HG03066 (cell line): ENCODE measurements at regions not wholly inside any gene's neighbourhood (a gene's known extent, or its start where the extent isn't known, plus 50 kb on each side); places are given as distances from the start of the nearest gene placed in this dataset.
"Not testable (repeated sequence)": the region's sequence is repeated elsewhere in the genome, so short reads cannot be mapped to it uniquely, and the experiment has no call there.

Experiments
- ATAC-seq: cut with Tn5 transposase; IDR thresholded peaks from one replicate; pipeline ENCODE4 v1.9.1; 2021; ENCODE audit warnings: low read depth; ENCODE audit not compliant: unreplicated experiment

GRCh38 chr2:145822892-145823534, 1303.1 kb upstream of the ZEB2 start:
- ATAC-seq = no peak

GRCh38 chr2:145820651-145821050, 1300.7 kb upstream of the ZEB2 start:
- no peak for ATAC-seq

DNA sequence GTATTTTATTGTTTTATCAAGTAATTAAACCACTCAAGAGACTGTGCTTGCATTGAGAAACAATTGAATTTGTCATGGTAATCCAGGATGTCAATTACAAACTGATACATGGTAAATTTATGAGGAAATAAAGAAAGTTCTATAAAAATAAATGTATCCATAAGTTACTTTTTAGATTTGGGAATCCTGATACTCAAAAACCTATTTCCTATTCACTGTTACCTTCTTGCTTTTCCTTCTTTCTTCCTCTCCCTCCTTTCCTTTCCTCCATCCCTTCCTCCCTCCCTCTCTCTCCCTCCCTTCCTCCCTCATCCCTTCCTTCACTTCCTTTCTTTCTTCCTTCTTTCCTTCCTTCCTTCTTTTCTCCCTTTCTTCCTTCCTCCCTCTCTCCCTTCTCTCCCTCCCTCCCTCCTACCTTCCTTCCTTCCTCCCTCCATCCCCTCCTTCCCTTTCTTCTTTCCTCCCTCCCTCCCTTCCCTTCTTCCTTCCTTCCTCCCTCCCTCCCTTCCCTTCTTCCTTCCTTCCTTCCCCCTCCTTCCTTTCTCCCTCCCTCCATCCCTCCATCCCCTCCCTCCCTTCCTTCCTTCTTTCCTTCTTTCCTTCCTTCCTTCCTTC, 1299.1 kb upstream of the ZEB2 start:
- ATAC-seq = no peak

GRCh38 chr2:145815933-145816332, 1296.0 kb upstream of the ZEB2 start:
- ATAC-seq = no peak

GRCh38 chr2:145813481-145813880, 1293.6 kb upstream of the ZEB2 start:
- no peak for ATAC-seq

GRCh38 chr2:145812165-145812554, 1292.2 kb upstream of the ZEB2 start:
- no peak for ATAC-seq

DNA sequence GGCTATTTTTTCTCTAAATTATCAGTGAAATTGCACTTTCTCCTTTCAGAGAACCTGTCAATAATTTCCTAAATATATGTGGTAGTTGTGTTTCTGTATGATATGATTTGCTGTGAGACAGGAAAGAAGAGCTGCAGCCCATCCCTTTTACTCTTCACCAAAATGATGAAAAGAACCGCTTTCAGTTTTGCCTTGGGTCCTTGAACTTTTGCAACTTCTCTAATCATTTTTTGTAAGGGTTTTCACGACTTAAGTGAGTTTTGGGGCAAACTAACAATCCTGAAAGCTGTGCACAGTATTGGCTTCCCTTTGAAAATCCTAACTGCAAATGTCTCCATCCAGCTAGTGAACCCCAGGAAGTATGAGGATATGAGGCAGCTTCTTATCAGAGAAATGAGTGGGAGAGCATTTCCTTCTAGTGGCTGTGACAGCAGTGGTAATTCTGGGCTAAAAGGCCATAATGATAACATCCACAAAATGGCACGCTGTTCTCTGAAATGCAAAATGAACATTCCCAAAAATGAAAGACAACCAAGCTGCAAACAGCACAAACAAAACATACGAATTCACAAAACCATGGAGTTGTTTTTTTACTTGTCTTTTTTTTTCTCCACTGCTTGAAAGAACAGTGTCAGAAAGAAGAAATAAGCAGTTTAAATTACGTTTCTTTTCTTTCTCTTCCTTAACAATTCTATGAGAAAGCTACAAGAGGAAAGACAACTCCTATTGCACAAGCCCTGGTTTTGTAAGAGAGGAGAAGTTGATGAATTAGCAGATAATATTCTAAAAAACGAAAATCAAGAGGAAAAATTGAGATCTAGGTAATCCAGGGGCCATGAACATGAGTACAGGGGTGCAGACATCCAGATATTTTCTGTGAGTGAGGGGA, 1291.6 kb upstream of the ZEB2 start:
- ATAC-seq = no peak

DNA sequence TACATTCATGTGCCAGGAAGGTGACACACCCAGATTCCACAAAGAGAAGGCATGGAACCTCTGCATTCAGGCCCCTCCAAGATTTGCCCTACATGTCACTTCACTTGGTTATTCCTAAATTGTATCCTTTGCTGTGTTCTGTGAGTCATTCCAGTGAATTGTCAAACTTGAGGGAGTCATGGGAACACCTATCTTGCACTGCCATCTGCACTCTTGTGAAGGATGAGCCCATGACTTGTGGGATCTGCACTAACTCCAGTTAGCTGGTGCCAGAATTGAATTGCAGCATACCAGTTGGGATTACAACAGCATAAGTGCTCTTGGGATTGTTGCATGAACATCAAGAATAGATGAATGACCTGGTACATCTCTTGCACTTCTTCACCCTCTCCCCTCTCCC, 1288.0 kb upstream of the ZEB2 start:
- ATAC-seq = no peak

GRCh38 chr2:145807554-145807953, 1287.6 kb upstream of the ZEB2 start:
- no peak for ATAC-seq

GRCh38 chr2:145806546-145806945, 1286.6 kb upstream of the ZEB2 start:
- ATAC-seq = no peak

DNA sequence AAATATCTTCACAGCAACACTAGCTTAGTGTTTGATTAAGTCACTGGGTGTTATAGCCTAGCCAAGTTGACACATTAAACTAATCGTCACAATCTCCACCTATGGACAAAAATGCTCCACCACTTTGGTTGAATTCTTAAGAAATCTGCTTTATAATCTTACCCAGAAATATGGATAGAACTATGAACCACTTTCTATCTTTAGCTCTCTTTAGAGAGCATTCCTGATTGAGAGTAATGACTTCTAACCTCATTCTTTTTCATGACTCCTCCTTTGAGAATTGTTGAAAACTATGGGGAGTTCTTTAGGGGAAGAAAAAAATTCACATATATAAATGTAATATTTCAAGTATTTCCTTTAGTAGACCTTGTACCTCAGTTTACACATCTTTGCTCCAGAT, 1282.2 kb upstream of the ZEB2 start:
- no peak for ATAC-seq

DNA sequence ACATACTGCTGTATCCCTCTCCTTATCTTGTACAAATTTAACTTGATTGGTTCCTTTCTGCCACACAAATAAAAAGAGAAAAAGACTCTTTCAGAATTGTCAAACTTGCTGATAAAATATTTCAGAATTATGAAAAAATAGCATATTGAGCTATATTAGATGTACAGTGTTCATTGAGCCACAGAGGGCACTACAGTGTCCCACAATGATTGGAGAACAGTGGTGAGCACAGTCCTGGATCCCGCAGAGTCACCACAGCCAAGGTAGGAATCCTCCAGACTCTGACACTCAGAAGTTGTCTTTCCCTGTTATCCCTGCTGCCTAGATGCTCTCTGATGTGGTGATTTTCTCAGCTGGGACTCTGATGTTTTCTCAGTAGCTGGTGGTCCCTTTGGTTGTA, 1281.3 kb upstream of the ZEB2 start:
- ATAC-seq = no peak

DNA sequence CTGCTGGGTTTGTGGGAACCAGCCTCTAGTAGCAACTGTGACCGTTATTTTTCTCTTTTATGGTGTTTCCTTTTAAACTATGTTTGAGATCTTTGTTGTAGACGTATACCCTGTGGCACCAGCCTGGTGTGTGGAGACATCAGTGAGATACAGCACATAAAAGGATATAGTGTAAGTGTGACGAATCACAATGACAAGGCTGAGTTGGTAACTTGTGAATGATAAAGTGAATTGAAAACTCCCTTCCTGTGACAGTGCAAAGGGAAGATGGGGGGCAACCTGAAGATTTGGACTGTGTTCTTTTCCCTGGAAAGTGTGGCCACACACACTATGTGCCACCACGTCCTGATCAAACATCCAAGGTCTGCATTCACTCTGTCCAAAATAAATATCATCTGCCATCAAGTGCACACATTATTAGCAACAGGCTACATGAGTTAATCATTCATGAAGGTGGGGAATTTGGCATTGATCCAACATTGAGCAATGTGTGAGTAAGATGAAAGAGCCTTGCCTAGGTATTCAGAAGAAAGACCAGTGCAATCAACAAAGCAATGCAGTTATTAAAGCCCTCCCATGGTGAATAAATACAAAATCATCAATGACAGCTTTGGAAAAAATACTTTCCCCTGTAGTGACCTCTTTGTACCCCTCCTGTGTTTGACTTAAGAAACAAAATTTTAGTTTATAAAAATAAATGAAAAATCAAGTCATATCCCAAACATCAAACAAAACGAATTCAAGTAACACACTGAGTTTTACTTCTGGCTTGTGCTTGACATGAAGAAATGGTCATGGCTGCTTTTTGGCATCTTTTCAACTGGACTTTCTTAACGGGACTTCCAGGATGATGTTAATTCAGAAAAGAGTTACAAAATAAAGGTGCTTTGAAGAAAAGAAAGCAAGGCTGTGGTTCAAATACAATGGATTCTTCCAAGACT, 1280.5 kb upstream of the ZEB2 start:
- ATAC-seq = no peak

DNA sequence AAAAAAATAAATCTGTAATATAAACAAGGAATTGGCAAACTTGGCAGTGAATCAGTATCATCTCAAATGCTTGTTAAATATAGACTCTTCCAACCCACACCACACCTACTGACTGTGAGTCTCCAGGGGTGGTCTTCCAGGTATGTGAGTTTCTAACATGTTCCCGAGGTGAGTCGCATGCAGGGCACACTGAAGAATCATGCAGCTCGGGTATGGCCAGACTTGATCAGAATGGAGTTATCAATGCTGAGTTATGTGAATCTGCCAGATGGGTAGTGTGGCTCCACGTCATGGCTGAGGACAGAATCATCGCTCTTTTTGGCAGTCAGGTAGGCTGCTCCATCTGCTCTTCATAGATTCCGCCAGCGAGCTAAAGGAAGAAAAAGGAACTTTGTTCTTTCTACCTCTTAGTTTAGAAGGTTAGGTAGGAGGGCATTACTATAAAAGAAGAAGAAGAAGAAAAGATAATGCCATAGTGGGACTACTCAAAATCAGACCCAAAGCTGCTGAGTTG, 1279.7 kb upstream of the ZEB2 start:
- ATAC-seq = no peak

DNA sequence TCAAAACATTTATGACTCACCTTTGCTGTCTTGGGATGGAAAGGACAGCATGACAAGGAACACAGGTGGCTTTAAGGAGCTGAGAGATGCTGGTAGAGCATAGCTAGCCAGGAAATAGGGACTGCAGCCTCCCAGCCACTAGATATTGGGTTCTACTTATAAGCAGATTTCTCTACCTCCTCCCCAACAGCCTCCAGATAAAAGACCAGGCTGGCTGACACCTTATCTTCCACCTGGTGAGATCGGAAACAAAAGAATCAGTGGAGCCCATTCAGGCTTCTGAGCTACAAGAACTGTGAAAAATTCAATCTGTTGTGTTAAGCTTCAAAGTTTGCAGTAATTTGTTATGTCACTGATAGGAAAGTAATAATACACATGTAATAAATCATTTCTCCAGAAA, 1278.5 kb upstream of the ZEB2 start:
- ATAC-seq = no peak

GRCh38 chr2:145797692-145798091, 1277.8 kb upstream of the ZEB2 start:
- no peak for ATAC-seq

- ATAC-seq = no peak
These were observed 1272.8 kb upstream of the ZEB2 start for GRCh38 chr2:145792745-145793144.

DNA sequence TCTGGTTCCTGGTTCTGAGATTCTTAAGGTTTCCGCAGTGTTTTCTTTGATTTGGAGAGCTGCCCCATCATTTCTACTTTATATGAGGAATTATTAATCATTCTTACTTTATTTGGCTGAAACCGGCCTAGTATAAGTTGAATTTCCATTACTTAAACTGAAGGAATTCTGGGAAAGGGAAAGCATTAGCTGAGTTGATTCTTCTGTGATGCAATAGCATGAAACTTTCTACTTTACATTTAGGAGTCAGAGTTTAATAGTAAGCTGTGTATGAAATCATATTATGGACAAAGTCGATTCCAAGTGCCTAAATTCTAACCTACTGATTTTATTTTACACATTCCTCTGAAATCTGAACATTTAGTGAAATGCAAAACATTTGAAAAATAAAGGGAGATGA, 1269.7 kb upstream of the ZEB2 start:
- ATAC-seq = no peak

DNA sequence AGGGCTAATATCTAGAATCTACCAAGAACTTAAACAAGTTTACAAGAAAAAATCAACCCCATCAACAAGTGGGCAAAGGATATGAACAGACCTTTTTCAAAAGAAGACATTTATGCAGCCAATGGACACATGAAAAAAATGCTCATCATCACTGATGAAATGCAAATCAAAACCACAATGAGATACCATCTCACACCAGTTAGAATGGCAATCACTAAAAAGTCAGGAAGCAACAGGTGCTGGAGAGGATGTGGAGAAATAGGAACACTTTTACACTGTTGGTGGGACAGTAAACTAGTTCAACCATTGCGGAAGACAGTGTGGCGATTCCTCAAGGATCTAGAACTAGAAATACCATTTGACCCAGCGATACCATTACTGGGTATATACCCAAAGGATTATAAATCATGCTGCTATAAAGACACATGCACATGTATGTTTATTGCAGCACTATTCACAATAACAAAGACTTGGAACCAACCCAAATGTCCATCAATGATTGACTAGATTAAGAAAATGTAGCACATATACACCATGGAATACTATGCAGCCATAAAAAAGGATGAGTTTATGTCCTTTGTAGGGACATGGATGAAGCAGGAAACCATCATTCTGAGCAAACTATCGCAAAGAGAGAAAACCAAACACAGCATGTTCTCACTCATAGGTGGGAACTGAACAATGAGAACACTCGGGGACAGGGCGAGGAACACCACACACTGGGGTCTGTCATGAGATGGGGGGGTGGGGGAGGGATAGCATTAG, 1267.9 kb upstream of the ZEB2 start:
- ATAC-seq = not testable (repeated sequence)

- ATAC-seq = not testable (repeated sequence)
These were observed 1262.7 kb upstream of the ZEB2 start for GRCh38 chr2:145782607-145783006.
